ENCODE measurements at regions not wholly inside any gene's neighbourhood (a gene's known extent, or its start where the extent isn't known, plus 50 kb on each side); places are given as distances from the start of the nearest gene placed in this dataset.
"Not testable (repeated sequence)": the region's sequence is repeated elsewhere in the genome, so short reads cannot be mapped to it uniquely, and the experiment has no call there.

DNA sequence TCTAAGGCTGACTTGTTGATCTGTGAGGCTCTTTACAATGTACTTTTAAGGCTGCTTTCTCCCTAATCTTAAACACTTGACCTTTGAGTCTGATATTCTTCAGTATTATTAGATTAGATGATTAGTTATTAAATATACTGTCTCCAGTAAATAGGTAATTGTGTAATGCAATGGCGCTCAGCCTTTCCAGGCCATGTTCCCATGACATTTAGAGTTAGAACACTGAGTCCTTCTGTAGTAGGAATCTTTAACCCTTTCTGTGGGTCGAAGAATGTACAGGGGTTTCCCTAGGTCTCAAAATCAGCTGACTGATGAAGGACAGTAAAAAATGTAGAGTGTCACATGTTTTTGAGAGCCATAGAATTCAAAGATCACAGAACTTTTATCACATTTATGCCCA is 104.4 kb downstream of the LMO4 start:
- ATAC-seq (ENCODE audit: low FRiP score); intact Hi-C loops (cut with DNase I); H3K36me3 ChIP-seq (ENCODE audit: control insufficient read depth in 1 of 2, insufficient read depth in 2 of 2, low read length in 1 of 2); H3K4me1 ChIP-seq (ENCODE audit: control insufficient read depth in 1 of 2, insufficient read depth in 2 of 2, low read length in 2 of 2); H3K27me3 ChIP-seq (ENCODE audit: control insufficient read depth in 1 of 2, insufficient read depth in 2 of 2, low read length in 1 of 2); H3K27ac ChIP-seq (ENCODE audit: low read depth in 1 of 2, low read length in 2 of 2); DNase-seq; H3K4me3 ChIP-seq (ENCODE audit: low read length in 2 of 2); H3K9me3 ChIP-seq (ENCODE audit: control insufficient read depth, low read length): not testable (repeated sequence)
- 66 to 69% methylated on average over 2 of the region's 2 CpGs for WGBS, 2 donors

DNA sequence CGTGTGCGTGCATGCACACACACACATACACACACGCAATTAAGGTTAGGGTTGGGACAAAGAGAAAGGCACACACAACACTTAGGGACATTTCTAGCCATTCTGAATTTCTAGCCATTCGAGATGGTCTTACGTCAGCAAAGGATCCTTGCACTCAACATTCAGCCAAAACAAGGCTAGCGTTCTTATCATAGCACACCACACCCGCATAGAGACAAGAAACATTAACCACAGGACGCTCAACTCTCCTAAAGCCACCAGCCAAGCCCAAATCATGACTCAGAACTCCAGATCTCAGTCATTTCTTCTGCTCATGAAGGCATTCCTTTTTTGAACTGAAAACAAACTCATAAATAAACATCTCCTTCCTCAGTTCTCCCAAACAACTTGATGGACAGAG is 106.8 kb downstream of the LMO4 start:
- H3K27me3 ChIP-seq (ENCODE audit: control insufficient read depth in 1 of 2, insufficient read depth in 2 of 2, low read length in 1 of 2), result no peaks in the 10 kb centered on the region
- no peak for ATAC-seq (ENCODE audit: low FRiP score)
- WGBS, 2 donors, result 88 to 94% methylated on average over 8 of the region's 8 CpGs
- no peak overlapping the region for H3K4me3 ChIP-seq (ENCODE audit: low read length in 2 of 2)
- no peaks in the 10 kb centered on the region for H3K4me1 ChIP-seq (ENCODE audit: control insufficient read depth in 1 of 2, insufficient read depth in 2 of 2, low read length in 2 of 2)
- DNase-seq, result no peak
- H3K9me3 ChIP-seq (ENCODE audit: control insufficient read depth, low read length), result no peaks in the 10 kb centered on the region
- intact Hi-C loops (cut with DNase I), result no loop called here
- no peaks in the 10 kb centered on the region for H3K36me3 ChIP-seq (ENCODE audit: control insufficient read depth in 1 of 2, insufficient read depth in 2 of 2, low read length in 1 of 2)
- no peak overlapping the region for H3K27ac ChIP-seq (ENCODE audit: low read depth in 1 of 2, low read length in 2 of 2)

DNA sequence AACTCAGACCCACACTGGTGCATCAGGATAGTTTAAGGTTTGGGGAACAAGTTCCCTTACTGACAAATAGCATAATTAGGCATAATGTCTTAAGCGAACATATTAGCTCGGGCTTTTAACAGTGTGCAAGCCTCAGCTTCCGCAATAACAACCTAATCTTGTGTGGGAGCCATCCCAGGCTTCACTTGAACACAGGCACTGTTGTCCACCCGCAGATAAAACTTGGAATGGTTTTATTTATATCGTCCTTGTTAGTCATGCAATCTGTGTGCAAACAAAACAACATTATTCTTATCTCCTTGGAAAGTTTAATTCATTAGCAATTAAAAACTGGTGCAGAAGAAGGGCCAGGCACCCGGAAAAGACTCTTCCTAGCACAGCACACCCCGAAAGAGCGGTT is 107.4 kb downstream of the LMO4 start:
- H3K4me1 ChIP-seq (ENCODE audit: control insufficient read depth in 1 of 2, insufficient read depth in 2 of 2, low read length in 2 of 2); H3K4me3 ChIP-seq (ENCODE audit: low read length in 2 of 2); H3K9me3 ChIP-seq (ENCODE audit: control insufficient read depth, low read length); H3K36me3 ChIP-seq (ENCODE audit: control insufficient read depth in 1 of 2, insufficient read depth in 2 of 2, low read length in 1 of 2); H3K27ac ChIP-seq (ENCODE audit: low read depth in 1 of 2, low read length in 2 of 2); ATAC-seq (ENCODE audit: low FRiP score); H3K27me3 ChIP-seq (ENCODE audit: control insufficient read depth in 1 of 2, insufficient read depth in 2 of 2, low read length in 1 of 2); DNase-seq; intact Hi-C loops (cut with DNase I): not testable (repeated sequence)
- WGBS, 2 donors, result 86 to 87% methylated on average over 8 of the region's 8 CpGs

DNA sequence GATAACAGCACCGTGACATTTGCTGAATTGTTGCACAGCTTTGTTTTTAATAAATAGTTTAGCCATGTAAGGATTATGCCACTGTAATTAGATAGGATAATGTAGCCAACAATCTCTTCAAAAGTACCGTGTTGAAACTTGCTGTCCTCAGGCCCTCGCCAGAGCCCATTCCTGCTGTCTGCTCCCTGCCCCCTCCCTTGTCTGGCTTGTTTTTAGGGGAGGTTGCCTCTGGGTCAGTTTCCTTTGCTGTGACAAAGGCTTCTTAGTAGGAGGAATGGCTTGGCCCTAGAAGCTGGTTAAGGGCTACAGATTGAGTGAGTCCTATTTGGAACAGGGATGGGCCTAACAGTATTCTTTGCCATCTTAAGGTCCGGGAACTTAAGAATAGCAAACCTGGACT is 107.9 kb downstream of the LMO4 start:
- no peak for ATAC-seq (ENCODE audit: low FRiP score)
- Histone ChIP-seq H3K4me3 (ENCODE audit: low read length in 2 of 2) (no peak overlapping the region), H3K4me1 (ENCODE audit: control insufficient read depth in 1 of 2, insufficient read depth in 2 of 2, low read length in 2 of 2) (no peaks in the 10 kb centered on the region), H3K27ac (ENCODE audit: low read depth in 1 of 2, low read length in 2 of 2) (no peak overlapping the region), H3K36me3 (ENCODE audit: control insufficient read depth in 1 of 2, insufficient read depth in 2 of 2, low read length in 1 of 2) (no peaks in the 10 kb centered on the region), H3K27me3 (ENCODE audit: control insufficient read depth in 1 of 2, insufficient read depth in 2 of 2, low read length in 1 of 2) (no peaks in the 10 kb centered on the region), H3K9me3 (ENCODE audit: control insufficient read depth, low read length) (no peaks in the 10 kb centered on the region)
- no peak for DNase-seq
- WGBS, 2 donors, result 86 to 96% methylated on average over 4 of the region's 4 CpGs
- intact Hi-C loops (cut with DNase I), result no loop called here

DNA sequence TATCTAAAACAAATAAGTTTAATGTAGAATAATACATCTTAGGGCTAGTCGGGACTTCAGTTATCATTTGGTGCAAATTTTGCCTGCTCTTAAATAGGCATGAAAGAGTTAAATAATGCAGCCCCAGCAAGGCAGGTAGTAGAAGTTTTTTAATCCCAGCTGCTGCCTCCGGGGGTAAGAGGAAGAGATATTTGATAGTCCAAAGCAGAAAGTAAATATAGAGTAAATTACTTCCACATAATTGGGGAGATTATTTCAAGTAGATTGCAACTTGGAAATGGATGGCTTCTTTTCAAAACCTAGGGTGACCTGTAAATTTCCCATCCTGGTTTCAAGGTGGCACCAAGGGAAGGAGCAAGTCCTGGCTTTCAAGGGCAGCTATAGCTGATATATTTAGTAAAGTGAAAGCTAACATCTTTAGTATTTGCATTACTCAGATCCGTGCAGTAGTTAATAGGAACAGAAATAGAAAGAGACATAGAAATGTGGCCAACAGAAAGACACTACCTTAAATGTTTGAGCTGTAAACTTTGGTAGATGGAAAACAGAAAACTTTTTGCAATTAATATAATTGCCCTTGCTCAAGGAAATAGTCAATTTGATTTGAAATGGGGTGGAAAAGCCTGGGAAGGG is 109.1 kb downstream of the LMO4 start:
- H3K27me3 ChIP-seq (ENCODE audit: control insufficient read depth in 1 of 2, insufficient read depth in 2 of 2, low read length in 1 of 2), result no peaks in the 10 kb centered on the region
- no peaks in the 10 kb centered on the region for H3K36me3 ChIP-seq (ENCODE audit: control insufficient read depth in 1 of 2, insufficient read depth in 2 of 2, low read length in 1 of 2)
- H3K9me3 ChIP-seq (ENCODE audit: control insufficient read depth, low read length), result no peaks in the 10 kb centered on the region
- ATAC-seq (ENCODE audit: low FRiP score), result no peak
- H3K4me1 ChIP-seq (ENCODE audit: control insufficient read depth in 1 of 2, insufficient read depth in 2 of 2, low read length in 2 of 2), result no peaks in the 10 kb centered on the region
- no peak overlapping the region for H3K4me3 ChIP-seq (ENCODE audit: low read length in 2 of 2)
- no peak overlapping the region for H3K27ac ChIP-seq (ENCODE audit: low read depth in 1 of 2, low read length in 2 of 2)
- 51% methylated on average over 3 of the region's 3 CpGs for WGBS, 2 donors
- no peak for DNase-seq
- intact Hi-C loops (cut with DNase I), result no loop called here

DNA sequence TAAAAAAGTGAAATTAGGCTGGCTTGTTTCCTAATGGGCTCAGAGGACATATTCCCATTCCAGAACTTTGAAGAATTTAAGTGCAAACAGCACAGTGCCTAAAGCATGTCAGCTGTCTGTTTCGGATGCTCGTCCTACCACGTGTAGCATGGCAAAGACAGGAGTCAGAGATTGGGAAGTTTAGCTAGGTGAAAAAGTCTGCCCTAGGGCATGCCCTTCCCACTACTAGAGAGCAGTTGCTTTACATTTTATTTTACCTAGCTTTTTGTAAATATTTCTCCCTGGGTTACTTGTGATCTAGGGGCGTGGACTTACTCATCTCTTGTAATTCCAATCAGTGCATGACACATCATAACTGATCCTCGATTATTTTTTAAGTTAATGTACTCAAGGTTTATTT is 111.1 kb downstream of the LMO4 start:
- intact Hi-C loops (cut with DNase I), result no loop called here
- WGBS, 2 donors, result 90 to 92% methylated on average over 5 of the region's 5 CpGs
- H3K4me1 ChIP-seq (ENCODE audit: control insufficient read depth in 1 of 2, insufficient read depth in 2 of 2, low read length in 2 of 2), result no peaks in the 10 kb centered on the region

DNA sequence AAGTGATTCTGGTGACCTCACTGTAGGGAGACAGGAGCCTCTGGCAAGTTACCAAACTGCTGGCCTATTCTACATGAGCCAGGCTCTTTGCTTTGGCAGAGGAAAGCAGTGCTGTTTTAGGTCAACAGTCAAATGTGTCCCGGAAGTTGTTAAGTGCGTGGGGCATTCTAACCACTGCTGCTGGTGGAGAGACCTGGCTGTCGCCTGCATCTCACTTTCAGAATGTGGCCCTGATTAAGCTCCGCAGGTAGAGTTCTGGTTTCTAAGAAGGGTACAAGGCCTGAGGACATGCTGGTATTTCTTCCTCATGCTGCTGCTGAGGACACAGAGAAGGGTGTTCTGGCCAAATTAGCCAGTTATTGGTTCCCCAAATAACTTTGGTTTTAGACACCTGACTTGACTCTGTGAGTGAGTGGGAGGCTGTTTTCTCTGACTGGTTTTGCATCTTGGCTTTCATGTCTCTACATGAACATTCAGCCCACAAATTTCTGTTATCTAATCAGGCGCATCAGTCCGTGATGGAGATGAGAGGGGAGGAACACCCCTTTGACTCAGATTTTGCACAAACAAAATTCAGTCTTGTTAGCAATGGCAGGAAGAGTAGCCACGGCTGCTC is 120.8 kb downstream of the LMO4 start:
- peak in 1 of 2 donors; percentile 42 for DNase-seq

More for the DNA sequence above, 111.1 kb downstream of the LMO4 start:
- H3K27ac ChIP-seq (ENCODE audit: low read depth in 1 of 2, low read length in 2 of 2), result no peak overlapping the region
- no peak overlapping the region for H3K4me3 ChIP-seq (ENCODE audit: low read length in 2 of 2)
- no peaks in the 10 kb centered on the region for H3K36me3 ChIP-seq (ENCODE audit: control insufficient read depth in 1 of 2, insufficient read depth in 2 of 2, low read length in 1 of 2)
- no peak for DNase-seq
- ATAC-seq (ENCODE audit: low FRiP score), result no peak
- H3K9me3 ChIP-seq (ENCODE audit: control insufficient read depth, low read length), result no peaks in the 10 kb centered on the region
- H3K27me3 ChIP-seq (ENCODE audit: control insufficient read depth in 1 of 2, insufficient read depth in 2 of 2, low read length in 1 of 2), result no peaks in the 10 kb centered on the region

DNA sequence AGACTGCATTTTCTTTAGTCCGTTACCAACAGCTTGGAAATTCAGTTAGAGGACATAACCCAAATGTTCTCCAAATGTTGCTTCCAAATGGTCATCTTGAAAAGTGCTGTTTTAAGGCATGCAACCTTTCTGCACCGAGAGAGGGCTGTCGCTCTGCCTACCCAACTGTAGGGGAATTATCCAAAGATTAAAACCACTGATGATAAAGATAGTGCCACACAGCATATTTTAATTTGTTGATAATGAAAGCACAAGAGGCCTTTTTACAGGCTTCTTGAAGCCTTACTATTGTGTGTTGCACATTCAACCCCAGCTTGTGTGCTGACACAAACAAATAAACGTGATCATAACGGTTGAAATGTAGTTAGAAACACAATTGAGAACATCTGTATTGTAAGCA is 121.5 kb downstream of the LMO4 start:
- H3K27me3 ChIP-seq (ENCODE audit: control insufficient read depth in 1 of 2, insufficient read depth in 2 of 2, low read length in 1 of 2), result no peaks in the 10 kb centered on the region
- H3K27ac ChIP-seq (ENCODE audit: low read depth in 1 of 2, low read length in 2 of 2), result no peak overlapping the region
- WGBS, 2 donors, result 93 to 94% methylated on average over 5 of the region's 5 CpGs
- ATAC-seq (ENCODE audit: low FRiP score) (no peak), DNase-seq (no peak)
- intact Hi-C loops (cut with DNase I), result no loop called here
- H3K4me1 ChIP-seq (ENCODE audit: control insufficient read depth in 1 of 2, insufficient read depth in 2 of 2, low read length in 2 of 2), result no peaks in the 10 kb centered on the region
- no peaks in the 10 kb centered on the region for H3K9me3 ChIP-seq (ENCODE audit: control insufficient read depth, low read length)
- H3K36me3 ChIP-seq (ENCODE audit: control insufficient read depth in 1 of 2, insufficient read depth in 2 of 2, low read length in 1 of 2), result no peaks in the 10 kb centered on the region
- H3K4me3 ChIP-seq (ENCODE audit: low read length in 2 of 2), result no peak overlapping the region

More for the DNA sequence above, 120.8 kb downstream of the LMO4 start:
- 47 to 52% methylated on average over 7 of the region's 7 CpGs for WGBS, 2 donors
- intact Hi-C loops (cut with DNase I), result no loop called here
- no peaks in the 10 kb centered on the region for H3K4me1 ChIP-seq (ENCODE audit: control insufficient read depth in 1 of 2, insufficient read depth in 2 of 2, low read length in 2 of 2)
- H3K9me3 ChIP-seq (ENCODE audit: control insufficient read depth, low read length), result no peaks in the 10 kb centered on the region
- no peak overlapping the region for H3K27ac ChIP-seq (ENCODE audit: low read depth in 1 of 2, low read length in 2 of 2)
- no peak overlapping the region for H3K4me3 ChIP-seq (ENCODE audit: low read length in 2 of 2)
- H3K27me3 ChIP-seq (ENCODE audit: control insufficient read depth in 1 of 2, insufficient read depth in 2 of 2, low read length in 1 of 2), result no peaks in the 10 kb centered on the region
- peak; percentile 69 for ATAC-seq (ENCODE audit: low FRiP score)
- no peaks in the 10 kb centered on the region for H3K36me3 ChIP-seq (ENCODE audit: control insufficient read depth in 1 of 2, insufficient read depth in 2 of 2, low read length in 1 of 2)

DNA sequence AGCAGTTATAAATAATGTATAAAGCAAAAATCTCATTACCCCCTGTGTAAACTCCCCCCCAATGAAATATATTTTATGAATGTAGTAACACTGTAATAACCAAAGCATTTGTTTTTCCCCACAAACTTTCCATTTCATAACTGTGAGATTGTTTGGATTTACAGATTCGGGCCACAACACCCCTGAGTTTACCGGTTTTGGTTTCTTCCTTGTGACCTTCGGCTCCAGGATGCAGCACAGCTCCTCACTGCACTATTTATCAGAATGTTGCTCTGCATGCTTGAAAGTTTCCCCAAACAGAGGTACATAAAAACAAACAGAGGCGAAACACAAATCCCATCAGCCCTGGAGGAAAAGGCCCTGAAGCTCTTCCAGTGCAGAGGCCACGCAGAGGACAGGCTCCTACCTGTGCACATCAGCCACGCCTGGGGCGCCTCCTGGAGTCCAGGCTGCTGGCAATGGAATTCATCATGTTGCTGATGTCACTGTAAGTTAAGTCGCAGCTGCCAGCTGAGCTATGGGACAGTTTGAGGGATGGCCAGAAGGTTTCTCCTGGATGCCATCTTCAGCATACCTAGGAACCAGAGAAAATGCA is 122.0 kb downstream of the LMO4 start:
- Histone ChIP-seq H3K9me3 (ENCODE audit: control insufficient read depth, low read length) (no peaks in the 10 kb centered on the region), H3K27me3 (ENCODE audit: control insufficient read depth in 1 of 2, insufficient read depth in 2 of 2, low read length in 1 of 2) (no peaks in the 10 kb centered on the region), H3K27ac (ENCODE audit: low read depth in 1 of 2, low read length in 2 of 2) (no peak overlapping the region), H3K4me1 (ENCODE audit: control insufficient read depth in 1 of 2, insufficient read depth in 2 of 2, low read length in 2 of 2) (no peaks in the 10 kb centered on the region), H3K4me3 (ENCODE audit: low read length in 2 of 2) (no peak overlapping the region), H3K36me3 (ENCODE audit: control insufficient read depth in 1 of 2, insufficient read depth in 2 of 2, low read length in 1 of 2) (no peaks in the 10 kb centered on the region)
- intact Hi-C loops (cut with DNase I), result no loop called here
- DNase-seq (no peak), ATAC-seq (ENCODE audit: low FRiP score) (no peak)
- 96 to 97% methylated on average over 8 of the region's 8 CpGs for WGBS, 2 donors

Data from aorta (tissue), 5 donors.